ENCODE measurements at regions not wholly inside any gene's neighbourhood (a gene's known extent, or its start where the extent isn't known, plus 50 kb on each side); places are given as distances from the start of the nearest gene placed in this dataset.

GRCh38 chr18:2059336-2059735 lies 512.0 kb downstream of the METTL4 start:
- Histone ChIP-seq H3K9me3 (ENCODE audit: control insufficient read depth in 4 of 4, low read length in 3 of 4) (peaks cover 0 to 7% (median 2%) of the 10 kb centered on the region in 4 donors), H3K27me3 (ENCODE audit: control insufficient read depth in 4 of 4, insufficient read depth in 4 of 4, low read length in 3 of 4) (no peaks in the 10 kb centered on the region), H3K27ac (ENCODE audit: low read depth in 1 of 2, low read length in 2 of 2) (no peak overlapping the region), H3K4me1 (ENCODE audit: control insufficient read depth in 4 of 4, insufficient read depth in 4 of 4, low read length in 3 of 4) (no peaks in the 10 kb centered on the region), H3K4me3 (ENCODE audit: low read depth in 1 of 3, low read length in 3 of 3) (no peak overlapping the region), H3K36me3 (ENCODE audit: control insufficient read depth in 4 of 4, insufficient read depth in 3 of 4, low read depth in 1 of 4, low read length in 3 of 4) (no peaks in the 10 kb centered on the region), H3K9ac (ENCODE audit: low read depth in 1 of 2, low read length in 2 of 2) (no peak overlapping the region)
- whole genome bisulfite sequencing = 82% methylated on average over 4 of the region's 4 CpGs
- no peak for DNase-seq (ENCODE audit: low spot score)
- TF ChIP-seq GABPA (IDR thresholded peaks at IDR 0.05 in 1 of 2, conservative IDR thresholded peaks at IDR 0.05 in 1 of 2) = no peak
- TF ChIP-seq SP1 (IDR thresholded peaks at IDR 0.05) = no peak
- TF ChIP-seq FOXA1 (IDR thresholded peaks at IDR 0.05) = no peak
- TF ChIP-seq CTCF (IDR thresholded peaks at IDR 0.05; ENCODE audit: low read depth, low read length, missing input control) = no peak
- TF ChIP-seq NR2F2 (IDR thresholded peaks at IDR 0.05) = no peak
- no peak for TF ChIP-seq YY1 (IDR thresholded peaks at IDR 0.05)
- no peak for TF ChIP-seq REST (IDR thresholded peaks at IDR 0.05)
- no peak for TF ChIP-seq HNF4A (conservative IDR thresholded peaks at IDR 0.05)
- TF ChIP-seq ZBTB33 (IDR thresholded peaks at IDR 0.05) = no peak
- TF ChIP-seq JUND (IDR thresholded peaks at IDR 0.05) = no peak
- no peak for TF ChIP-seq MAX (IDR thresholded peaks at IDR 0.05)
- TF ChIP-seq ATF3 (IDR thresholded peaks at IDR 0.05) = no peak
- no peak for TF ChIP-seq FOXA2 (IDR thresholded peaks at IDR 0.05)
- TF ChIP-seq HNF4G (IDR thresholded peaks at IDR 0.05) = no peak
- no peak for TF ChIP-seq TAF1 (conservative IDR thresholded peaks at IDR 0.05)
- TF ChIP-seq RXRA (IDR thresholded peaks at IDR 0.05) = no peak

- no peak overlapping the region for H3K4me3 ChIP-seq (ENCODE audit: low read depth in 1 of 3, low read length in 3 of 3)
- H3K36me3 ChIP-seq (ENCODE audit: control insufficient read depth in 4 of 4, insufficient read depth in 3 of 4, low read depth in 1 of 4, low read length in 3 of 4) = no peaks in the 10 kb centered on the region
- H3K27ac ChIP-seq (ENCODE audit: low read depth in 1 of 2, low read length in 2 of 2) = no peak overlapping the region
- peaks cover 0 to 7% (median 2%) of the 10 kb centered on the region in 4 donors for H3K9me3 ChIP-seq (ENCODE audit: control insufficient read depth in 4 of 4, low read length in 3 of 4)
- no peak overlapping the region for H3K9ac ChIP-seq (ENCODE audit: low read depth in 1 of 2, low read length in 2 of 2)
- H3K27me3 ChIP-seq (ENCODE audit: control insufficient read depth in 4 of 4, insufficient read depth in 4 of 4, low read length in 3 of 4) = no peaks in the 10 kb centered on the region
- no peaks in the 10 kb centered on the region for H3K4me1 ChIP-seq (ENCODE audit: control insufficient read depth in 4 of 4, insufficient read depth in 4 of 4, low read length in 3 of 4)
- DNase-seq (ENCODE audit: low spot score) = no peak
- 91% methylated on average over 1 of the region's 1 CpG for WGBS
- TF ChIP-seq FOXA2 (IDR thresholded peaks at IDR 0.05) = no peak
- TF ChIP-seq HNF4G (IDR thresholded peaks at IDR 0.05) = no peak
- no peak for TF ChIP-seq TAF1 (conservative IDR thresholded peaks at IDR 0.05)
- TF ChIP-seq CTCF (IDR thresholded peaks at IDR 0.05; ENCODE audit: low read depth, low read length, missing input control) = no peak
- TF ChIP-seq YY1 (IDR thresholded peaks at IDR 0.05) = no peak
- TF ChIP-seq REST (IDR thresholded peaks at IDR 0.05) = no peak
- TF ChIP-seq GABPA (IDR thresholded peaks at IDR 0.05 in 1 of 2, conservative IDR thresholded peaks at IDR 0.05 in 1 of 2) = no peak
Measured at GRCh38 chr18:2060086-2060485, 511.2 kb downstream of the METTL4 start.
